ENCODE measurements at regions not wholly inside any gene's neighbourhood (a gene's known extent, or its start where the extent isn't known, plus 50 kb on each side); places are given as distances from the start of the nearest gene placed in this dataset.

- no peaks in the 10 kb centered on the region for H3K27me3 ChIP-seq (ENCODE audit: control insufficient read depth, insufficient read depth, low read length)
- no peaks in the 10 kb centered on the region for H3K36me3 ChIP-seq (ENCODE audit: control insufficient read depth, insufficient read depth, low read length)
- no peak for TF ChIP-seq CTCF (IDR thresholded peaks at IDR 0.05; ENCODE audit: insufficient read depth, low read length, poor library complexity, severe bottlenecking)
- no peak overlapping the region for H3K4me3 ChIP-seq (ENCODE audit: low read depth, low read length)
- DNase-seq (ENCODE audit: low read depth) = no peak
These were observed 88.9 kb upstream of the FRMD6 start for GRCh38 chr14:51562816-51563215.

DNA sequence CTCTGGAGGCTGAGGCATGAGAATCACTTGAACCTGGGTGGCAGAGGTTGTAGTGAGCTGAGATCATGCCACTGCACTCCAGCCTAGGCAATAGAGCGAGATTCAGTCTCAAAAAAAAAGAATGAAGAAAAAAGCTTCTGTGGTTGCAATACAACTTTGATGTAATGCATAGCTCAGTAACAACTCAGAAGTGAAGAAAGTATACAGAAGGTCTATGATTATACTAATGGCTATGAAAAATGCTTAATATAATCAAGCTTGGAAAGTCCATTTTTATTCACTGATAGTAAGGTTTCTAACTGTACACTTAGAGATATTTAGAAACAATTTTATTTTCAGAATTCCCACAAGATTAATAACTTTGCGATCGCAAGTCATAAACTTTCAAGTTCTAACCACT, 88.2 kb upstream of the FRMD6 start:
- no peak for DNase-seq (ENCODE audit: low read depth)
- H3K4me3 ChIP-seq (ENCODE audit: low read depth, low read length) = no peak overlapping the region
- TF ChIP-seq CTCF (IDR thresholded peaks at IDR 0.05; ENCODE audit: insufficient read depth, low read length, poor library complexity, severe bottlenecking) = no peak
- no peaks in the 10 kb centered on the region for H3K36me3 ChIP-seq (ENCODE audit: control insufficient read depth, insufficient read depth, low read length)
- no peaks in the 10 kb centered on the region for H3K27me3 ChIP-seq (ENCODE audit: control insufficient read depth, insufficient read depth, low read length)

DNA sequence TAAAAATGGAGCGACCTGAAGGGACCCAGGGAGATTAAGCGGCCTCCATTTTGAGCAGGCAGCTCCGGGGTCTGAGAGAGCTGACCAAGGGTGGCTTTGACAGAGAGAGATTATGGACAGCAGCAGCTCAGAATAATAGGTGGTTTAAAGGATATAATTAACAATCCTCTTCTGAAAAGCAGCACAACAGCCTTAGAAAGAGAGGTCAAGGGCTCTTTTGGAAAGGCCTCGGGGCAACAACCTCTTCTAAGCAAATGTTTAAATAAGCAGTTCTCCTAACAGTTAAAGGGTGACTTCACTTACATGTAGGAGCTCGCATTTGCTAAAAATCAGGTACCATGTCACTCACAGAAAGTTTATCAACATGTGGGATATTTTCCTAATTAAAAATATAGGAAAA, 87.2 kb upstream of the FRMD6 start:
- H3K36me3 ChIP-seq (ENCODE audit: control insufficient read depth, insufficient read depth, low read length) = no peaks in the 10 kb centered on the region

DNA sequence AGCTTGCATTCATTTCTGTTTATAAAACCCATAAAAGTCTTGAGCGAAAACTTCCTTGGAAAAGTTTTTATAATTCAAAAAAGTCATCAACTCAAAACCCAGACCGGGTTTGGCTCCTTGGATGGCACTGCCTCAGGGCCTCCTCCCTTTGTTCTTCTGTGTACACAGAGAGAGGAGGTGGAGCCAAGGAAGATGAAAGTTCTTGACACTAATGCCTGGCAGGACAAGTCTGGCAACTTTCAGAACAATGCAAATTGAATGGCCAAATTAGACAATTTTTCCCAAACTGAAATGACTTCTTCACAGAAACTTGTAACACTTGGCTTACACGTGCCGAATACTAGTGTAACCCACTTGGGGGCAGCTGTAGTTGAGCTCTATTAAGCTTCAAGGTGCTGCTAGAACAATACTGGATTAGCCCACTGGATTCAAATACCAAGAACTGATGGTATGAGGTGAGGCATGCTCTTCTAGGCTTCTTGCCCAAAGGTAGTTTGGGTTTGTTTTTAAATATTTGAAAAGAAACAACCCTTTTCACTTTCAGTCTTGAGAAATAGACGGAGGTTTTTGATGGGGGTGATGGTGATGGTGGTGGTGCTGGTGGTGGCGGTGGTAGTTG, 86.6 kb upstream of the FRMD6 start:
- DNase-seq (ENCODE audit: low read depth) = no peak
- no peak overlapping the region for H3K4me3 ChIP-seq (ENCODE audit: low read depth, low read length)
- no peaks in the 10 kb centered on the region for H3K27me3 ChIP-seq (ENCODE audit: control insufficient read depth, insufficient read depth, low read length)
- H3K36me3 ChIP-seq (ENCODE audit: control insufficient read depth, insufficient read depth, low read length) = no peaks in the 10 kb centered on the region
- TF ChIP-seq CTCF (IDR thresholded peaks at IDR 0.05; ENCODE audit: insufficient read depth, low read length, poor library complexity, severe bottlenecking) = no peak

More for the DNA sequence above, 87.2 kb upstream of the FRMD6 start:
- no peak overlapping the region for H3K4me3 ChIP-seq (ENCODE audit: low read depth, low read length)
- DNase-seq (ENCODE audit: low read depth) = no peak
- no peak for TF ChIP-seq CTCF (IDR thresholded peaks at IDR 0.05; ENCODE audit: insufficient read depth, low read length, poor library complexity, severe bottlenecking)
- no peaks in the 10 kb centered on the region for H3K27me3 ChIP-seq (ENCODE audit: control insufficient read depth, insufficient read depth, low read length)

GRCh38 chr14:51566831-51567582, 84.7 kb upstream of the FRMD6 start:
- TF ChIP-seq CTCF (IDR thresholded peaks at IDR 0.05; ENCODE audit: insufficient read depth, low read length, poor library complexity, severe bottlenecking) = no peak
- no peak for DNase-seq (ENCODE audit: low read depth)

More at GRCh38 chr14:51566831-51567582, 84.7 kb upstream of the FRMD6 start:
- Histone ChIP-seq H3K4me3 (ENCODE audit: low read depth, low read length) (no peak overlapping the region), H3K36me3 (ENCODE audit: control insufficient read depth, insufficient read depth, low read length) (no peaks in the 10 kb centered on the region), H3K27me3 (ENCODE audit: control insufficient read depth, insufficient read depth, low read length) (no peaks in the 10 kb centered on the region)

Data from kidney epithelial cell (primary cell).